ENCODE measurements at regions not wholly inside any gene's neighbourhood (a gene's known extent, or its start where the extent isn't known, plus 50 kb on each side); places are given as distances from the start of the nearest gene placed in this dataset.

- no peak overlapping the region for H3K18ac ChIP-seq (ENCODE audit: low read depth, low read length)
- no peak overlapping the region for H3K56ac ChIP-seq (ENCODE audit: extremely low read depth, insufficient read depth, low read length)
- no peak overlapping the region for H3K4ac ChIP-seq (ENCODE audit: low read depth, low read length)
- no peak overlapping the region for H2BK5ac ChIP-seq (ENCODE audit: low read depth, low read length, poor library complexity, severe bottlenecking)
- no peak overlapping the region for H3K23ac ChIP-seq (ENCODE audit: low read depth, low read length)
- TF ChIP-seq NFE2L2 (IDR thresholded peaks at IDR 0.05; ENCODE audit: low read depth, low read length) (no peak), ELK1 (IDR thresholded peaks at IDR 0.05; ENCODE audit: borderline replicate concordance, low read depth, low read length) (no peak), MXI1 (IDR thresholded peaks at IDR 0.05; ENCODE audit: borderline replicate concordance, low read depth, low read length) (no peak), BHLHE40 (IDR thresholded peaks at IDR 0.05; ENCODE audit: low read depth, low read length) (no peak), CHD1 (IDR thresholded peaks at IDR 0.05; ENCODE audit: low read depth, low read length) (no peak), RFX5 (IDR thresholded peaks at IDR 0.05; ENCODE audit: low read depth, low read length) (no peak), SMC3 (IDR thresholded peaks at IDR 0.05; ENCODE audit: low read depth, low read length) (no peak), MAFK (IDR thresholded peaks at IDR 0.05; ENCODE audit: low read depth, low read length) (no peak), FOS (IDR thresholded peaks at IDR 0.05; ENCODE audit: low read depth, low read length) (no peak), RCOR1 (IDR thresholded peaks at IDR 0.05; ENCODE audit: insufficient replicate concordance, low read length) (no peak), MAZ (IDR thresholded peaks at IDR 0.05; ENCODE audit: borderline replicate concordance, low read depth, low read length) (no peak), POLR2A (IDR thresholded peaks at IDR 0.05; ENCODE audit: low read depth, low read length) (no peak), CEBPB (IDR thresholded peaks at IDR 0.05; ENCODE audit: low read depth, low read length) (no peak)
- TF ChIP-seq, protein P1, sequence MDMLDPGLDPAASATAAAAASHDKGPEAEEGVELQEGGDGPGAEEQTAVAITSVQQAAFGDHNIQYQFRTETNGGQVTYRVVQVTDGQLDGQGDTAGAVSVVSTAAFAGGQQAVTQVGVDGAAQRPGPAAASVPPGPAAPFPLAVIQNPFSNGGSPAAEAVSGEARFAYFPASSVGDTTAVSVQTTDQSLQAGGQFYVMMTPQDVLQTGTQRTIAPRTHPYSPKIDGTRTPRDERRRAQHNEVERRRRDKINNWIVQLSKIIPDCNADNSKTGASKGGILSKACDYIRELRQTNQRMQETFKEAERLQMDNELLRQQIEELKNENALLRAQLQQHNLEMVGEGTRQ (IDR thresholded peaks at IDR 0.05; ENCODE audit: low read depth, low read length), result no peak
- TF ChIP-seq, protein P2, sequence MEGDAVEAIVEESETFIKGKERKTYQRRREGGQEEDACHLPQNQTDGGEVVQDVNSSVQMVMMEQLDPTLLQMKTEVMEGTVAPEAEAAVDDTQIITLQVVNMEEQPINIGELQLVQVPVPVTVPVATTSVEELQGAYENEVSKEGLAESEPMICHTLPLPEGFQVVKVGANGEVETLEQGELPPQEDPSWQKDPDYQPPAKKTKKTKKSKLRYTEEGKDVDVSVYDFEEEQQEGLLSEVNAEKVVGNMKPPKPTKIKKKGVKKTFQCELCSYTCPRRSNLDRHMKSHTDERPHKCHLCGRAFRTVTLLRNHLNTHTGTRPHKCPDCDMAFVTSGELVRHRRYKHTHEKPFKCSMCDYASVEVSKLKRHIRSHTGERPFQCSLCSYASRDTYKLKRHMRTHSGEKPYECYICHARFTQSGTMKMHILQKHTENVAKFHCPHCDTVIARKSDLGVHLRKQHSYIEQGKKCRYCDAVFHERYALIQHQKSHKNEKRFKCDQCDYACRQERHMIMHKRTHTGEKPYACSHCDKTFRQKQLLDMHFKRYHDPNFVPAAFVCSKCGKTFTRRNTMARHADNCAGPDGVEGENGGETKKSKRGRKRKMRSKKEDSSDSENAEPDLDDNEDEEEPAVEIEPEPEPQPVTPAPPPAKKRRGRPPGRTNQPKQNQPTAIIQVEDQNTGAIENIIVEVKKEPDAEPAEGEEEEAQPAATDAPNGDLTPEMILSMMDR (conservative IDR thresholded peaks at IDR 0.05; ENCODE audit: low read depth, low read length), result no peak
- H2AFZ ChIP-seq (replicated peaks; ENCODE audit: low read length, poor library complexity), result no peak overlapping the region
- H3K4me3 ChIP-seq (ENCODE audit: insufficient read depth, low read depth, low read length), result no peak overlapping the region
- H3K4me1 ChIP-seq (ENCODE audit: control insufficient read depth, insufficient read depth, low read length), result no peaks in the 10 kb centered on the region
- no peak overlapping the region for H3K4me2 ChIP-seq (ENCODE audit: low read depth, low read length)
- no peak overlapping the region for H2BK20ac ChIP-seq (ENCODE audit: low read depth, low read length)
- 100% methylated on average over 1 of the region's 2 CpGs; no CpG with 5 or more reads in 1 of the 2 experiments for WGBS, 2 experiments (ENCODE audit: extremely low coverage in 2 of 2, insufficient read length in 1 of 2)
- no peak overlapping the region for H4K5ac ChIP-seq (ENCODE audit: low read depth, low read length)
- no peak overlapping the region for H3K27ac ChIP-seq (ENCODE audit: insufficient read depth, low read length)
- H4K8ac ChIP-seq (ENCODE audit: low read depth in 2 of 2, low read length in 2 of 2), result no peak overlapping the region
- no peaks in the 10 kb centered on the region for H4K20me1 ChIP-seq (ENCODE audit: insufficient read depth, low read length)
- no peak overlapping the region for H3K9ac ChIP-seq (ENCODE audit: low read depth, low read length)
- no peak overlapping the region for H2AK5ac ChIP-seq (ENCODE audit: low read depth, low read length)
- BruUV-seq (replicated peaks), result no TSS peak
- dilution Hi-C loops (cut with HindIII; ENCODE audit: low sequenced_read_pairs, unreplicated experiment), result no loop called here
- no peaks in the 10 kb centered on the region for H3K36me3 ChIP-seq (ENCODE audit: control insufficient read depth, insufficient read depth, low read length)
- intact Hi-C loops (cut with micrococcal nuclease), result no loop called here
- no peak overlapping the region for H4K91ac ChIP-seq (ENCODE audit: insufficient read depth, low read depth, low read length)
- ATAC-seq (ENCODE audit: low read depth) (no peak), DNase-seq (no peak)
- H2AK9ac ChIP-seq (replicated peaks; ENCODE audit: low read depth, low read length, poor library complexity), result no peak overlapping the region
- H3K79me1 ChIP-seq (ENCODE audit: low read depth in 1 of 2, low read length in 2 of 2), result no peaks in the 10 kb centered on the region
- CTCF ChIA-PET, result interaction anchor here (0.6 kb wide), 1 partner anchor 10 kb away, joined by 3 read pairs; no protein-coding TSS in a partner anchor
- H2BK15ac ChIP-seq (ENCODE audit: low read depth, low read length), result no peak overlapping the region
- in situ Hi-C loops (cut with MboI; ENCODE audit: low sequenced_read_pairs), result no loop called here
- H3K27me3 ChIP-seq (ENCODE audit: control insufficient read depth, insufficient read depth, low read length), result no peaks in the 10 kb centered on the region
- no peak overlapping the region for H2BK120ac ChIP-seq (ENCODE audit: low read depth, low read length)
- POLR2A ChIA-PET (ENCODE audit: unreplicated experiment), result no interaction called here
- H3K9me1 ChIP-seq (ENCODE audit: insufficient read depth, low read length), result no peaks in the 10 kb centered on the region
- no peak overlapping the region for H3K14ac ChIP-seq (replicated peaks; ENCODE audit: low read depth, low read length)
- H3K9me3 ChIP-seq (ENCODE audit: control insufficient read depth, insufficient read depth, low read length), result 0 out of 2 replicates have a peak, but pooled peaks cover 2% of the 10 kb centered on the region
Measured at GRCh38 chr7:20529260-20529659, 86.2 kb upstream of the ABCB5 start.
